LNCAP (cell line): ENCODE measurements at regions not wholly inside any gene's neighbourhood (a gene's known extent, or its start where the extent isn't known, plus 50 kb on each side); places are given as distances from the start of the nearest gene placed in this dataset.

ENCODE experiments used
- CTCF ChIP-seq: fragments of 450-650 bp; IDR thresholded peaks from 2 replicates; pipeline ENCODE4 v1.5.1; 2017; ENCODE audit warnings: mild to moderate bottlenecking

GRCh38 chr20:39333211-39333610 is 371.1 kb downstream of the DHX35 start:
- no peak for TF ChIP-seq CTCF

GRCh38 chr20:39328347-39328746 is 366.2 kb downstream of the DHX35 start:
- no peak for TF ChIP-seq CTCF

GRCh38 chr20:39326050-39326449 is 363.9 kb downstream of the DHX35 start:
- no peak for TF ChIP-seq CTCF

- no peak for TF ChIP-seq CTCF
These were observed 356.8 kb downstream of the DHX35 start for GRCh38 chr20:39318911-39319310.

GRCh38 chr20:39312676-39313075 is 350.5 kb downstream of the DHX35 start:
- no peak for TF ChIP-seq CTCF

- TF ChIP-seq CTCF: no peak
These were observed 349.8 kb downstream of the DHX35 start for GRCh38 chr20:39311851-39312506.

- no peak for TF ChIP-seq CTCF
These were observed 348.3 kb downstream of the DHX35 start for GRCh38 chr20:39310363-39310995.

- no peak for TF ChIP-seq CTCF
These were observed 347.3 kb downstream of the DHX35 start for GRCh38 chr20:39309458-39309857.
